Keratinocyte (primary cell): ENCODE measurements at regions not wholly inside any gene's neighbourhood (a gene's known extent, or its start where the extent isn't known, plus 50 kb on each side); places are given as distances from the start of the nearest gene placed in this dataset.

ENCODE experiments used
- DNase-seq: peaks from one replicate; pipeline ENCODE4 v3.0.0-alpha.2; 2011; ENCODE audit warnings: low read depth, missing footprints, low spot score
- FAIRE-seq: peaks from 2 replicates; lab custom pipeline; 2011; peaks lifted over from hg19 to GRCh38; lab: Jason Lieb, UNC
- H2AFZ ChIP-seq: 2 replicates; pipeline ENCODE4 v1.6.0; 2012; ENCODE audit warnings: low read length, control low read depth, inconsistent platforms; ENCODE audit not compliant: control insufficient read depth
- H3K27ac ChIP-seq: 2 replicates; pipeline ENCODE4 v1.5.1; 2011; ENCODE audit warnings: low read length; ENCODE audit not compliant: control insufficient read depth, insufficient read depth
- H3K27me3 ChIP-seq: 3 replicates; pipeline ENCODE4 v1.6.0; 2011; ENCODE audit warnings: low read length; ENCODE audit not compliant: control insufficient read depth, insufficient read depth; ENCODE audit errors: extremely low read depth
- H3K36me3 ChIP-seq, 2 experiments: 2 replicates in 1 of 2; 3 replicates in 1 of 2; pipeline ENCODE4 v1.5.1; 2011; ENCODE audit warnings: low read length in 2 of 2, mild to moderate bottlenecking in 1 of 2; ENCODE audit not compliant: control insufficient read depth in 2 of 2, insufficient read depth in 2 of 2; ENCODE audit errors: extremely low read depth in 1 of 2
- H3K4me1 ChIP-seq: 3 replicates; pipeline ENCODE4 v1.5.1; 2011; ENCODE audit warnings: low read length; ENCODE audit not compliant: control insufficient read depth, insufficient read depth; ENCODE audit errors: extremely low read depth
- H3K4me2 ChIP-seq: 3 replicates; pipeline ENCODE4 v1.6.0; 2011; ENCODE audit warnings: low read depth, low read length; ENCODE audit not compliant: control insufficient read depth, insufficient read depth; ENCODE audit errors: extremely low read depth
- H3K4me3 ChIP-seq, 3 experiments: fragments of 200-600 bp in 1 of 3; sonication (generic) in 1 of 3; 2 replicates in 2 of 3; 3 replicates in 1 of 3; pipeline ENCODE4 v1.5.1; 2011 to 2016; ENCODE audit warnings: low read length in 3 of 3, mild to moderate bottlenecking in 3 of 3, control low read depth in 2 of 3, inconsistent platforms in 1 of 3, low read depth in 1 of 3, mixed read lengths in 1 of 3, mixed run types in 1 of 3, moderate library complexity in 1 of 3; ENCODE audit not compliant: control insufficient read depth in 2 of 3, insufficient read depth in 2 of 3; ENCODE audit errors: extremely low read depth in 1 of 3
- H3K79me2 ChIP-seq: 2 replicates; pipeline ENCODE4 v1.6.0; 2012; ENCODE audit warnings: low read length; ENCODE audit not compliant: control insufficient read depth, insufficient read depth
- H3K9ac ChIP-seq: 3 replicates; pipeline ENCODE4 v1.6.0; 2011; ENCODE audit warnings: low read length; ENCODE audit not compliant: control insufficient read depth, insufficient read depth; ENCODE audit errors: extremely low read depth
- H3K9me1 ChIP-seq: 3 replicates; pipeline ENCODE4 v1.6.0; 2011; ENCODE audit warnings: low read length; ENCODE audit not compliant: control insufficient read depth, insufficient read depth; ENCODE audit errors: extremely low read depth
- H3K9me3 ChIP-seq: 2 replicates; pipeline ENCODE4 v1.5.1; 2012; ENCODE audit warnings: low read depth, low read length; ENCODE audit not compliant: control insufficient read depth
- H4K20me1 ChIP-seq: 3 replicates; pipeline ENCODE4 v1.6.0; 2011; ENCODE audit warnings: low read length; ENCODE audit not compliant: control insufficient read depth, insufficient read depth; ENCODE audit errors: extremely low read depth
- CTCF ChIP-seq, 3 experiments: IDR thresholded peaks in 1 of 3; conservative IDR thresholded peaks in 1 of 3; optimal IDR thresholded peaks in 1 of 3; 2 replicates in 2 of 3; 3 replicates in 1 of 3; pipeline versions ENCODE3 to v1.5.1; 2011; ENCODE audit warnings: low read length in 3 of 3, mild to moderate bottlenecking in 3 of 3, moderate library complexity in 2 of 3, control low read depth in 1 of 3, inconsistent platforms in 1 of 3; ENCODE audit not compliant: insufficient read depth in 2 of 3; ENCODE audit errors: extremely low read depth in 1 of 3
- EZH2 ChIP-seq: IDR thresholded peaks from one replicate; pipeline ENCODE4 v1.6.1; 2012; ENCODE audit warnings: inconsistent platforms, mild to moderate bottlenecking, low read length, moderate library complexity
- dilution Hi-C: fragments of 300-500 bp; cut with MboI; formaldehyde crosslinking; loops from one replicate; pipeline ENCODE4 v1.7.0; 2020; ENCODE audit warnings: low sequenced_read_pairs; ENCODE audit not compliant: extremely low pct_ligation_motif_present

GRCh38 chr1:38301040-38301439, 254.4 kb upstream of the POU3F1 start:
- Histone ChIP-seq H2AFZ (no peak overlapping the region), H3K9ac (no peak overlapping the region), H3K4me3 (no peak overlapping the region), H3K36me3 (no peaks in the 10 kb centered on the region), H3K27me3 (no peaks in the 10 kb centered on the region), H4K20me1 (no peaks in the 10 kb centered on the region), H3K4me2 (no peak overlapping the region), H3K4me1 (no peaks in the 10 kb centered on the region), H3K27ac (no peak overlapping the region), H3K9me1 (no peaks in the 10 kb centered on the region), H3K9me3 (no peaks in the 10 kb centered on the region), H3K79me2 (no peaks in the 10 kb centered on the region)
- no peak for FAIRE-seq
- dilution Hi-C loops: no loop called here
- no peak for DNase-seq
- TF ChIP-seq CTCF (optimal IDR thresholded peaks at IDR 0.05 in 1 of 3, IDR thresholded peaks at IDR 0.05 in 1 of 3, conservative IDR thresholded peaks at IDR 0.05 in 1 of 3; ENCODE audit: extremely low read depth in 1 of 3, insufficient read depth in 2 of 3, low read length in 3 of 3) (no peak), EZH2 (no peak)

GRCh38 chr1:38300616-38301015, 254.0 kb upstream of the POU3F1 start:
- H3K4me1 ChIP-seq: no peaks in the 10 kb centered on the region
- no peak overlapping the region for H3K9ac ChIP-seq
- no peak overlapping the region for H3K4me2 ChIP-seq
- TF ChIP-seq CTCF (optimal IDR thresholded peaks at IDR 0.05 in 1 of 3, IDR thresholded peaks at IDR 0.05 in 1 of 3, conservative IDR thresholded peaks at IDR 0.05 in 1 of 3; ENCODE audit: extremely low read depth in 1 of 3, insufficient read depth in 2 of 3, low read length in 3 of 3) (no peak), EZH2 (no peak)
- DNase-seq (no peak), FAIRE-seq (no peak)
- H2AFZ ChIP-seq: no peak overlapping the region
- no peaks in the 10 kb centered on the region for H3K9me1 ChIP-seq
- no peaks in the 10 kb centered on the region for H4K20me1 ChIP-seq
- no peaks in the 10 kb centered on the region for H3K79me2 ChIP-seq
- no peaks in the 10 kb centered on the region for H3K36me3 ChIP-seq
- H3K27ac ChIP-seq: no peak overlapping the region
- dilution Hi-C loops: no loop called here
- no peaks in the 10 kb centered on the region for H3K27me3 ChIP-seq
- H3K9me3 ChIP-seq: no peaks in the 10 kb centered on the region
- H3K4me3 ChIP-seq: no peak overlapping the region
